SK-N-MC (cell line): ENCODE measurements at regions not wholly inside any gene's neighbourhood (a gene's known extent, or its start where the extent isn't known, plus 50 kb on each side); places are given as distances from the start of the nearest gene placed in this dataset.

Experiments used
- EZH2 ChIP-seq: fragments of 200-600 bp; sonication (generic); IDR thresholded peaks from one replicate; pipeline ENCODE4 v1.6.1; 2017; ENCODE audit warnings: antibody characterized with exemption
- POLR2AphosphoS5 ChIP-seq: IDR thresholded peaks from 2 replicates; pipeline ENCODE4 v1.6.1; 2012; ENCODE audit warnings: mild to moderate bottlenecking, low read depth, low read length, borderline replicate concordance

DNA sequence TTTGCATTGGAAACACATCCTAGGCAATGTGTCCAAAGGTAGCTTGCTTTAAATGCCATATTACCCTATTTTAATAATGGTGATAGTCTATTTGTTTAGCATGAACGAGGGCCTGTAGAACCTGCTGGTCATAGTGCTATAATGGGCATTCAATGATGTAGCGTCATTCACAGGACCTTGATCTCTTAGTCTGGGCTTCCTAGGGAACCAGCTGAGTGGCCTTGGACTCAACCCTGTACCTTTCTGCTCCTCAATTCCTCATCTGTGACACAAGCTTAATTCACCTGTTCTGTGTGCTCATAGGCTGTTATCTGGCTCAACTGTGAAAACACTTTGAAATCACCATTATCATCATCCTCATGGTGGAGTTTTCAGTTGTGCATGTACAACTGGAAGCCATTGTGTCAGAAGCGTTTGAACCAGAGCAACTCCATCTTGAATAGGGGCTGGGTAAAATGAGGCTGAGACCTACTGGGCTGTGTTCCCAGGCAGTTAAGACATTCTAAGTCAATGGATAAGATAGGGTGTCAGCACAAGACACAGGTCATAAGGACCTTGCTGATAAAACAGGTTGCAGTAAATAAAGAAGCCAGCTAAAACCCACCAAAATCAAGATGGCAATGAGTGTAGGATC is 346.8 kb upstream of the KLF3 start:
- TF ChIP-seq EZH2 (no peak), POLR2AphosphoS5 (no peak)
